Mucosa of rectum (tissue), 2 donors: ENCODE measurements at regions not wholly inside any gene's neighbourhood (a gene's known extent, or its start where the extent isn't known, plus 50 kb on each side); places are given as distances from the start of the nearest gene placed in this dataset.

ENCODE experiments used
- H3K27ac ChIP-seq, 2 donors: one replicate each; pipeline ENCODE4 v1.7.0; 2013; ENCODE audit warnings: inconsistent platforms in 2 of 2, low read depth in 2 of 2, low read length in 2 of 2
- H3K27me3 ChIP-seq, 2 donors: one replicate each; pipeline ENCODE4 v1.7.0; 2013; ENCODE audit warnings: low read length in 2 of 2; ENCODE audit not compliant: control insufficient read depth in 2 of 2, insufficient read depth in 2 of 2
- H3K36me3 ChIP-seq, 2 donors: one replicate each; pipeline ENCODE4 v1.7.0; 2013; ENCODE audit warnings: low read length in 2 of 2; ENCODE audit not compliant: control insufficient read depth in 2 of 2, insufficient read depth in 2 of 2
- H3K4me1 ChIP-seq, 2 donors: one replicate each; pipeline ENCODE4 v1.7.0; 2013; ENCODE audit warnings: low read length in 2 of 2, mild to moderate bottlenecking in 1 of 2; ENCODE audit not compliant: control insufficient read depth in 2 of 2, insufficient read depth in 2 of 2
- H3K4me3 ChIP-seq, 2 donors: one replicate each; pipeline ENCODE4 v1.7.0; 2013; ENCODE audit warnings: low read length in 2 of 2
- H3K9ac ChIP-seq, 2 donors: one replicate each; pipeline ENCODE4 v1.7.0; 2013; ENCODE audit warnings: low read length in 2 of 2, low read depth in 1 of 2, mild to moderate bottlenecking in 1 of 2
- H3K9me3 ChIP-seq, 2 donors: one replicate each; pipeline ENCODE4 v1.7.0; 2013; ENCODE audit warnings: low read length in 2 of 2; ENCODE audit not compliant: control insufficient read depth in 2 of 2
- donor health status: healthy.
- donor health status: Normal muscosa, but diverticular disease.

DNA sequence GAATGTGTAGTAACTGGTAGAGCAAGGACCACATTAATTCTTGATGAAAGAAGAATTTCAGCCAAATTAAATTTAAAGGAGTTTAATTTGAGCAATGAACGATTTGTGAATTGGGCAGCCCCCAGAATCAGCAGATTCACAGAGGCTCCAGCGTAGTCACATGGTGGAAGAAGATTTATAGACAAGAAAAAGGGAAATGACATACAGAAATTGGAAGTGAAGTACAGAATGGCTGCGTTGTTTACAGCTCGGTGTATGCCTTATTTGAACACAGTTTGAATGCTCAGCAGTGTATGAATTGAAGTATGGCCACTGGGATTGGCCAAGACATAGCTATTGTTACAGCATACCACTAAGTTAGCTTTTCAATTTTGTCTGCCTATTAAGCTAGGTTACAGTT is 173.6 kb upstream of the ARG1 start:
- Histone ChIP-seq H3K4me3 (no peak overlapping the region), H3K27ac (no peak overlapping the region)

DNA sequence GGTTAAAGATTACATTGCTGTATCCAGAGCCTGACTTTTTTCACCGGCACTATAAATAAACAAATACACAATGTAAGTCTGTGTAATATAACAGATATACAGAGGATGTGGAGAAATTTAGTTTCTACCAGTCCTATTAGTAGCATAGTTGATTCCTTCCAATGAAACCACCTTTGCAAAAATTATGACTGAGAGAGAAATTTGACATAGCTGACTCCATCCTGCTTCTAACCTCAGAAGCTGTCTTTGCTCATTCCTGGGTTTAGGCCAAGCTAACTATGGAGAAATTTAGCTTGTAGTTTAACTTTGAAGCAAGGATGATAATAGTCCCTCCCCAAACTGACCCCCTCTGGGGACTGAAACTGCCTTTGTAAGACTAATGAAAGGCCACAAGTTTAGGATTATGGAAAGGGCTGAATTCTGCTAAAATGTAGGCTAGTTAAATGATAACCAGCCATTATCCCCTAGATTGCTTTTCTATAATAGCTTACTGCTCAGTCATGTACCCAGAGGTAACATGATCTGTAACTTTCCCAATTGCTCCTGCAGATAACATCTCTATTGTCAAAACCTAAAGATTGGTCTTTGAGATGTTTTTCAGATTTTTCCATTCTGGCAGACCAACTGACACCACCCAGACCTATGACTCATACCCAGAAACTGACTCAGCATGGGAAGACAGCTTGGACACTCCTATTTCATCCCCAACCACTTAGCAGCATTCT is 172.8 kb upstream of the ARG1 start:
- no peak overlapping the region for H3K9ac ChIP-seq
- no peak overlapping the region for H3K4me3 ChIP-seq
- peaks cover 0 to 9% of the 10 kb centered on the region in 2 donors for H3K9me3 ChIP-seq
- no peaks in the 10 kb centered on the region for H3K36me3 ChIP-seq
- H3K27me3 ChIP-seq: no peaks in the 10 kb centered on the region
- H3K27ac ChIP-seq: no peak overlapping the region
- H3K4me1 ChIP-seq: no peaks in the 10 kb centered on the region

More for the DNA sequence above, 173.6 kb upstream of the ARG1 start:
- Histone ChIP-seq H3K9ac (no peak overlapping the region), H3K9me3 (peaks cover 0 to 9% of the 10 kb centered on the region in 2 donors), H3K36me3 (no peaks in the 10 kb centered on the region), H3K4me1 (no peaks in the 10 kb centered on the region), H3K27me3 (no peaks in the 10 kb centered on the region)

DNA sequence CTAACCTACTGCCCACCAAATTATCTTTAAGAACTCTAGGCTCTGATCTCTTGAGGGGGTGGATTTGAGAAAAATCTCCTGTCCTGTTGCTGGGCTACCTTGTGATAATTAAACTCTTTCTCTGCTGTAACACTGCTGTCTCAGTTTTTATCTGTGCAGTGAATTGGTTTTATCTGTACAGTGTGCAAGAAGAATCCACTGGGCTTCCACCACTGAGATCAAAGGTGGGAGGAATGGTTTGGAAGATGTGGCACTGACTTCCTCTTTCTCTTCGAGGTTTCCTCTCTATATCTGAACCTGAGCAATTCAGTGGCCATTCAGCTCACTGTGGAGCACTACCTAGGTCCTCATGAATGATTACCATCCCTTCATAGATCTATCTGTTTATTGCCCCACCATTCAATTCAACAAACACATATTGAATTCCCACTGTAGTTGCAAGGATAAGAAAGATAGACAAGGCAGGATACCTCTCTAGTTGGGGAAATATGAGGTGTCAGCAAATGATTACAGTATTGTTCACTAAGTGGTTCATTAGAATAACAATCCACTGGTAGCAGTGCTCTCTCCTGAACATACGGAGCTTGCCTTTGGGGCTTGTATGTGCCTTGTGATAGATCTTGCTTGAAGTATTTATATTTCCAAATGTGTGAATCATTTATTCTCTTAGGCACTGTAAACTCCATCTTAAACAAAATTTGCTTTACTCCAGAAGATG is 172.1 kb upstream of the ARG1 start:
- no peaks in the 10 kb centered on the region for H3K4me1 ChIP-seq
- no peak overlapping the region for H3K9ac ChIP-seq

DNA sequence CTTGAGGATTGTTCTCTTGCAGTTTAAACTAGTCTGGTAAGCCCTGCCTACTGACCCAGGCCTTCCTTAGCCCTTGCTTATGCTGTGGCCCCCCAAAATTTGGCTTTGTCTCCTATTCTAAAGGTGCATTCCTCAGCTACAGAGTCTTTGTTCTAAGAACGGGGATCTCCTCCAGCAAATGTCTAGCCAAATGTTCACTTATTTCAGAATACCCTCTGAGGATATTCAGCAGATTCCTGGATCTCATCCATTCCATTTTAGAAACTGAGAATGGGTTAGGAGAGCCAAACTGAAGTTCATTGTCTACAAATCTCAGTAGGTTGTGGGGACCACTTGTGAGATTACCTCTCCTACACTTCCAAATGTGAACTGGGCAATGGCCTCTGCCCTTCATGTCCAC is 164.2 kb upstream of the ARG1 start:
- Histone ChIP-seq H3K36me3 (no peaks in the 10 kb centered on the region), H3K9ac (no peak overlapping the region), H3K9me3 (no peaks in the 10 kb centered on the region), H3K27me3 (no peaks in the 10 kb centered on the region), H3K27ac (no peak overlapping the region), H3K4me1 (no peaks in the 10 kb centered on the region), H3K4me3 (no peak overlapping the region)

More for the DNA sequence above, 172.1 kb upstream of the ARG1 start:
- Histone ChIP-seq H3K4me3 (no peak overlapping the region), H3K27ac (no peak overlapping the region), H3K27me3 (no peaks in the 10 kb centered on the region), H3K36me3 (no peaks in the 10 kb centered on the region), H3K9me3 (peaks cover 0 to 9% of the 10 kb centered on the region in 2 donors)

DNA sequence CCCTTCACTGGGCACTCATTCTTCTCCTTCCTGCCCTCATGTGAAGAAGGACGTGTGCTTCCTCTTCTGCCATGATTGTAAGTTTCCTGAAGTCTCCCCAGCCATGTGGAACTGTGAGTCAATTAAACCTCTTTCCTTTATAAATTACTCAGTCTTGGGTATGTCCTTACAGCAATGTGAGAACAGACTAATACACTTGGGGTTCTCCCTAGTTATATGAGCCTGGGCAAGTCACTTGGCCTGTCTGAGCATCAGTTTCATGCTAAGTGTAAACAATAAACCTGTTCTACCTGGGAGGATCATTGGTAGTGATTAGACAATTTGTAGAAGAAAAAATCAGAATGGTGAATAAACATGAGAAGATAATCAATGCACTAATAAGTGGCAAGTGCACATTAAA is 162.2 kb upstream of the ARG1 start:
- Histone ChIP-seq H3K36me3 (no peaks in the 10 kb centered on the region), H3K9ac (no peak overlapping the region), H3K4me1 (no peaks in the 10 kb centered on the region), H3K27ac (no peak overlapping the region), H3K9me3 (no peaks in the 10 kb centered on the region), H3K27me3 (no peaks in the 10 kb centered on the region), H3K4me3 (no peak overlapping the region)

DNA sequence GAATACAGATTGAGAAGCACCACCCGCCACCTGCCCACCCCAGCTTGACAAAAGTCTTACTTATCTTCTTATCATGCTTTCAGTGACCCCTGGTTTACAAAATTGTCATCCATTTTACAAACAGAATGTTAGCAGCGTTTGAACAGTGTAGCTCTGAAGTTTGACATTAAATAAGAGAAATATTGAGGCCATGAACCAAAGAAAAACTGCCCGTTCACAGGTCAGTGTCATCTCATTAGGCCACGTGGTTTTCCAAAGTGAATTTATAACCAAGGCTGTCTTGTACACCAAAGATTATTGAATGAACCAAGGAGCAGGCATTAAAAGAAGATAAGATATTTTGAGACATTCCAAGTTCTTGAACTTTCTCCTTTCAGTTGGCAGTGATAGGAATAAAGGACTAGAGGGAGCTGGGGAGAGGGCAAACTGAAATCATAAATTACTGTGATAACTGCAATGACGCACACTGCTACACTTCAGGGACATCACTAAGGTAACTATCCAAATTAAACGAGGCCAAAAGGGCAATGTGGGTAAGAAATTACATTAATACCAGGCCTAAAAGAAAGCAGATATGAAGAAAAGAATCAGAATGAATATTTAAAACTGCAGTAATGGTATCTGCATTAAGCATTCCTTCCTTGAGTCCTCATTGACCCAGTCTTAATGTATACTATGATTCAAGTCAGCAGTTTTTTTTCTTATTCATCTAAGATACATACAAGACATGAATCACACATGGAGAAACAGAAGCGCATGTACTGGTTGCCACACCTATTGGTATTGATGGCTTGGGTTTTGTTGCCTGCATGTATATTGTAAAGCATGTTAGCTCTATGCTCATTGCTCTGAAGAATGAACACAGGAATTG is 159.8 kb upstream of the ARG1 start:
- H3K27ac ChIP-seq: no peak overlapping the region

DNA sequence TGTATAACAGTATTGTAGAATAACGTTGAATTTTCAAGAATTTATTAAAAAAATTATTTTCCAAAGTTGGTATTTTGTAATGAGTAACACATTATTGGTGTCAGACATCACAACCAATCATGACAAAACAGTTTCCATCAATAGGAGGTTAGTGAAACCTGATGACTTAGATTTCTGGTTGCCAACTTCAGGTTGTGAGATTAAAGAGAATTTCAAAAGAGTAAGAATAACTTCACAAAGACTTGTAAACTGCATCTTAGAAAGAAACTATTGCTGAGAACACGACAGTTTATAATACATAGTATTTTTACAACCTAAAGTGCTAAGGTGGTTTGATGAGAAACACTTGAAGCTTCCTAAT is 159.2 kb upstream of the ARG1 start:
- Histone ChIP-seq H3K4me1 (no peaks in the 10 kb centered on the region), H3K4me3 (no peak overlapping the region), H3K27ac (no peak overlapping the region), H3K9me3 (no peaks in the 10 kb centered on the region), H3K36me3 (no peaks in the 10 kb centered on the region), H3K27me3 (no peaks in the 10 kb centered on the region), H3K9ac (no peak overlapping the region)

More for the DNA sequence above, 159.8 kb upstream of the ARG1 start:
- no peak overlapping the region for H3K4me3 ChIP-seq
- no peaks in the 10 kb centered on the region for H3K27me3 ChIP-seq
- H3K4me1 ChIP-seq: no peaks in the 10 kb centered on the region
- H3K36me3 ChIP-seq: no peaks in the 10 kb centered on the region
- no peaks in the 10 kb centered on the region for H3K9me3 ChIP-seq
- no peak overlapping the region for H3K9ac ChIP-seq

DNA sequence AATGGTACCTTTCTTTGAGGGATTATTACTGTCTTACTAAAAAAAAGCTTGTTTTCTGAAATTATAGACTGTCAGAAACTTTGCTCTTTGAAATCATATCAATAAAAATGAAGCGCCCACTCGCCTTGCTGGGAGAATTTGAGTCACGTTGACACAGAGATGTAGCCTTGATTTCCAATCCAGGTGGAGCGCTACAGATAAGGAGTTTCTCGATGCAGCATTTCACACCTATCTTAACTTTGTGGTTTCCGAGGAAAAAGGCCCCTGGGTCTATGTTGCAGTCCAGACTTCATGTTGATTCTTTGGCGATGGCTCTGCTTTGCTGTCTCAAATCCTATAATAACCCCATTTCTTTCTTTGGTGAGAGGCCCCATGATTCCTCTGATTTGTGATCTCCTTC is 158.1 kb upstream of the ARG1 start:
- Histone ChIP-seq H3K27ac (no peak overlapping the region), H3K9me3 (no peaks in the 10 kb centered on the region), H3K4me1 (no peaks in the 10 kb centered on the region), H3K9ac (no peak overlapping the region), H3K27me3 (no peaks in the 10 kb centered on the region), H3K36me3 (no peaks in the 10 kb centered on the region), H3K4me3 (no peak overlapping the region)

DNA sequence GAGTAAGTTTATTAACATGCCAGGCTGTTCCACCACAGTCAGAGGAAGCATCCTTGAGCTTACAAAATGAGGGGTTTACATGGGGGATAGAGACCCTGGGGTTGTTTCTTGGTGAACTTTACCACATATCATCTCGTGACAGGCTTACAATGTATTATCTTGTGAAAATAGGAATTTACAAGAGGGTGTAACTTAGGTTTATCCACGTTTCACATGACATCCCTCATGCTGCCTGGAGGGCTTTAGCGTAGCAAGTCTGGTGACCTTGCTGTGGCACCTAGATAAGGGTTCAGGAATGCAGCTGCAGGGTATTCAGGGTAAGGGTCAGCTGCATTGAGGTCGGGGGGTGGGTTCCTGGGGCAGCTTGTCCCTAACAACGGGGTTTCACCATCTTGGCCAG is 154.6 kb upstream of the ARG1 start:
- Histone ChIP-seq H3K4me3 (no peak overlapping the region), H3K9me3 (no peaks in the 10 kb centered on the region), H3K27ac (no peak overlapping the region), H3K4me1 (no peaks in the 10 kb centered on the region), H3K27me3 (no peaks in the 10 kb centered on the region), H3K9ac (no peak overlapping the region), H3K36me3 (no peaks in the 10 kb centered on the region)

DNA sequence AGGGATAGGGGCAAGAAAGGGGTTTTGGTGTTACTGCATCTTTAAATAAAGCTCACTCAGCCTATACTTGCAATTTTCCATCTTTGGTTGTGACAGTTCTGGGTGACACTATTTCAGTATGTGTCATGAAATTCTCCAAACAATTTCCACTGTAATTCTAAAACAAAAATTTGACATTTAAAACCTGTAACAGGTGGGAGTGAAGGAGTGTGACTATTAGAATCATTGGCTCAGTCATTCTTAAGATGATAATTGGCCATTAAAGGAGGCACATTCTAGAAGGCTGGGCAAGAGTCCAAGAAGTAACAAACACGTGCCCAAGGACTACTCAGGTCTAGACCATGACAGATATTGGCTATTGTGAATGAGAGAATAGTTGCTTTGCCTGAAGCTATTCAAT is 153.3 kb upstream of the ARG1 start:
- no peak overlapping the region for H3K9ac ChIP-seq
- H3K4me1 ChIP-seq: no peaks in the 10 kb centered on the region
- H3K27me3 ChIP-seq: no peaks in the 10 kb centered on the region
- H3K36me3 ChIP-seq: no peaks in the 10 kb centered on the region
- H3K4me3 ChIP-seq: no peak overlapping the region
- no peaks in the 10 kb centered on the region for H3K9me3 ChIP-seq
- no peak overlapping the region for H3K27ac ChIP-seq
